GM19043 (cell line): ENCODE measurements at regions not wholly inside any gene's neighbourhood (a gene's known extent, or its start where the extent isn't known, plus 50 kb on each side); places are given as distances from the start of the nearest gene placed in this dataset.

Experiments used
- ATAC-seq: cut with Tn5 transposase; IDR thresholded peaks from one replicate; pipeline ENCODE4 v1.9.1; 2021; ENCODE audit warnings: low read depth; ENCODE audit not compliant: unreplicated experiment

DNA sequence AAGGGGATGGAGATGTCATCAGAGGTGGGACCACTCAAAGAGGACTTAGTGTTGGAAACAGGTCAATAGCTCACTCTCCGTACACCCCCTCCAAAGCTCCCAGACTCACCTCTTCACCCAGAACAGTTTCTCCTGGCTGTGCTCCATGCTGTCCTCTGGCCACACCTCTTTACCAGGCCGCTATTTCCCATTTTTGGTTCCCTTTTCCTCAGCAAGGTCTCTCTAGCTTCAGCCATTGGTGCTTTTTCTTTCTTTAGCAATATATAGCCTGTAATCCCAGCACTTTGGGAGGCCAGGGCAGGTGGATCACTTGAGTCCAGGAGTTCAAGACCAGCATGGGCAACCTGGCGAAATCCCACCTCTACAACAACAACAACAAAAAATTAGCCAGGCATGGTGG is 123.6 kb upstream of the SMAD3 start:
- ATAC-seq = no peak

DNA sequence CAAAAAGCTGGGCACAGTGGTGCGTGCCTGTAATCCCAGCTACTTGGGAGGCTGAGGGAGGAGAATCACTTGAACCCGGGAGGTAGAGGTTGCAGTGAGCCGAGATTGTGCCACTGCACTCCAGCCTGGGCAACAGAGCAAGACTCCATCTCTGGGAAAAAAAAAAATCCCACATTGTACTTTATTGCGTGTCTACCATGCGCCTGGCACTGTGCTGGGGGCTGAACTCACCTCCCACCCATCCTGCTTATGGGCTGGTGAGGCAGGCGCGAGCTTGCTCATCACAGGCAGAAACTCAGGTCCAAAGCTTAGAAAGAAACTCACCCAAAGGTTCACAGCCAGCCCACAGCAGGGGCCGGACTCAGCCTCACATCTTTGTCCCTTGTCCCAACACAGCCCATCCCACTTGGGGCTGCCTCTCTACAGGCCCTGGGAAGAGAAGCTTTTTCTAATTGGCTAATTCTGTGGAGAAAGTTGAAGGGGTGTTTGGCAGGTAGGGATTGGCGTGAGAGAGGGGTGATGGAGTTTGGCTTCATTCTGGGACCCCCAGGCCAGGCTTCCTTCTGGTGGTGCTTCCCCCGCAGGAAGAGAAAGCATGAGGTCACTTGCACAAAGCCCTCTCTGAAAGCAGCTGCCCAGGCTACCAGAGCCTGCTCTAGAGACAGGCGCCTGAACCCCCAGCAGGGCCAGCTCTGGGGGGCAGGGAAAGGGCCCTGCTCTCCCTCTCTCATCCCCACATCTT is 122.6 kb upstream of the SMAD3 start:
- ATAC-seq = no peak

DNA sequence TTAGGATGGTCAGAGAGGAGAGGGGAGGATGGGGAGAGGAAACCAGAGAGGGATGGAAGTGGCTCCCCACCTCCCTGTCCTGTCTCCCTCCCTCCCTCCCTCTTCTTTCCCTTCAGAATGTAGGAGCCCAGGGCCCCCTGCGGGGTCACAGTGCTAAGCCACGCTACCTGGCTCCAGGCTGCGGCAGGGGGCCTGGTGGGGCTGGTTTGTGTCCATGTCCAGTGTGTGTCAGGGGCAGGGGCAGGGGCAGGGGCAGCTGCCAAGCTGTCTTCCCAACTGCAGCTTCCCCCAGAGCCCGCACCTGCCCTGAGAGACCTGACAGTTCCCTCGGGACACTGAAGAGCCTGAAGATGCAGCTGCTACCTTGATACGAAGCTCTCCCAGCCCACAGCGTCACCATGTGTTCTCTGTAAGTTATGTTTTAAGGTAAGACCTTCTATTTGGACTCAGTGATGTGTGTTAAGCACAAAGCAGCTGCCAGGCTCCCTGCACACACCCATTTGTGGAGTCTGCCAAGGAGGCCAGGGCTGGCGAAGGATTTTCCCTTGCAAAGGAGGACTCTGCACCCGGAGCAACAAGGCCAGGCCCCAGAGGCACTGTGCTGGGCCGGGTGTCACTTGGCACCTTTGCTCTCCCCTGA is 121.8 kb upstream of the SMAD3 start:
- ATAC-seq = no peak

DNA sequence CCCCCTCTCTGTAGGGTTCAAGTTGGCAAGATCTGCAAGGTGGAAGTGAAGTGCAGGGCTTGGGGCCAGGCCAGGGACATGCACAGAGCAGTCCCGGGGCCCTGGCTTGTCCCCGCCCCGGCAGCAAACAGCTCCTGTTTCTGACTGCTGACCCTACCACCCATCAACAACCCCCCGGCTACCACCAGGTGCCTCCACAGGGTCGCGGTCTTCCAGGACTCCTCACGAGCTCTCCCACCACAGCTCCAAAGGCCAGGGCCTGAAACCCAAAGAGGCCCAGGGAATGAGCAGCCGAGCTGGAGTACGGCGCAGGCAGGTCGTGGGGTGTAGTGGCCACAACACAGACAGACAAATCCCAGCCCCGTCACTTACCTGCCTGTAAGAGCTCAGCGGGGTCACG is 121.3 kb upstream of the SMAD3 start:
- no peak for ATAC-seq

DNA sequence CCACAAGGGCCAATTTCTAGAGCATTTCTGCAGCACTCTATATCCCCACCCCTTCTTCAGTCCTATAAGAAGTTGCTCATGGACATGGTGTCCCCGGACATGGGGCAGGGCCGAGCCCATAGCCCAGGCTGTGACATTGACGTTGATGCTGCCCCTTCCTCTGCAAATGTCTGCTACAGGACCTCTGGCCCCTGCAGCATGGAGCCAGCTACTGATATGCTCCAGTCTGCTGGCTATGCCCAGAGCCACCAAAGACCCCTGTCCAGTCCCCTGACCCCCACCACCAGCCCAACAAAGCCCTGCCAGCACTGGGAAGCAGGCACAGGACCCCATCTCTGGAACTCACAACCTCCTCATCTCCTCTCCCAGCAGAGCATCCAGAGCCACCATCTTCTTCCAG is 120.1 kb upstream of the SMAD3 start:
- no peak for ATAC-seq

DNA sequence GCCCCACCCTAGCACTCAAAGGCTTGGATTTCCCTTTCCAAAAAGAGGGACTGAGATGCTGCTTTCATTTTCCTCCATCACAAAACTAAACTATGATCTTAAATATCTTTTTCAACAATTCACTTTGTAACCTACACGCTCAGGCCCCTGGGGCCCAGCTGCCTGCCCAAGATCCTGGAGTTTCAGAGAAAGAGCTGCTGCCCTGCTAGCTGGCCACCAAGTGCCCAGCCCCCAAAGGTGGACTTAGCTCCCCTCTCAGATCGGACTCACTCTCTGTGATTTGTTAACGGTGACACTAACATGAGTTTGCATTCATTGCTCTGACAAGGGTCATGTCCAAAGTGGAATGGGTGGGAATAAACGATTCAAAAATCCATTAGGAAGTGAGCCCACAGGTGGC is 119.6 kb upstream of the SMAD3 start:
- ATAC-seq = no peak

DNA sequence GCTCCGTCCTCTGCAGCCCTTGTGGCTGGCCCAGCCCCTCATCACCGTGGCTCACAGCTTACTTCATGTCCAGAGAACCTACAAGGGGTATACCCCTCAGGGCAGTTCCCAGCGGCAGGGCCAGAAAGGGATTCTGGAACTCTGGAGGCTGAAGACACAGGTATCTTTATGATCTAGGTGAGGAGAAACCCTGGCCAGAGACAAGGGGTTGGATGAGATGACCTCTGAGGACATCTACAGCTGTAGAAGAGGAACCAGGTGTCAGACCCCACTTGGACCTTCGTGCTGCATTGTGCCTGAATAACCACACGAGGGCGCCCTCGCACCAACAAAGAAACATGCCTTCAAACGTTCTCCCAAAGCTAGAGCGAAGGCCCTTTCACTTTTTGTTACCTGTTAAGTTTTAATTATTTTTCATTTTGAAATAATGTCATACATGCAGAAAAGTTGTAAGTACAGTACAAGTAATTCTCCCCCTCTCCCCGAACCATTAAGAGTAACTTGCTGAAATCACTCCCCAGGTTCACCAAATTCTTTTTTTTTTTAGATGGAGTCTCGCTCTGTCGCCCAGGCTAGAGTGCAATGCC is 118.7 kb upstream of the SMAD3 start:
- no peak for ATAC-seq

DNA sequence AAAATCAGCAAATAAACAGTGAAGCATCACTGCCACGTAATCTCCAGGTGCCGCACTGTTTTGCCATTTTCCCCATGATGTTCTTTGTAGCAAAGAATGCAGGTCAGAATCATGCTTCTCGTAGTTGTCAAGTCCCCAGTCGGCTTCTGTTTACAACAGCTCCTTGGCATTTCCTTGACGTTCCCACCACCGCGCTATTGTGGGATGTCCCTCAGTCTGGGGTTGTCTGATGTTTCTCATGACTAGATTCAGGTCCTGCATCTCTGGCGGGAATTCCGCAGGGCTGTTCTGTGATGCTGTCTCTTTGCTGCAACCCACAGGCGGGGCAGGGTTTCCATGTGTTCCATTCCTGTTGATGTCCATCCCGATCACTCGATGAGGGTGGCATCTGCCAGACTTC is 117.9 kb upstream of the SMAD3 start:
- ATAC-seq = no peak

DNA sequence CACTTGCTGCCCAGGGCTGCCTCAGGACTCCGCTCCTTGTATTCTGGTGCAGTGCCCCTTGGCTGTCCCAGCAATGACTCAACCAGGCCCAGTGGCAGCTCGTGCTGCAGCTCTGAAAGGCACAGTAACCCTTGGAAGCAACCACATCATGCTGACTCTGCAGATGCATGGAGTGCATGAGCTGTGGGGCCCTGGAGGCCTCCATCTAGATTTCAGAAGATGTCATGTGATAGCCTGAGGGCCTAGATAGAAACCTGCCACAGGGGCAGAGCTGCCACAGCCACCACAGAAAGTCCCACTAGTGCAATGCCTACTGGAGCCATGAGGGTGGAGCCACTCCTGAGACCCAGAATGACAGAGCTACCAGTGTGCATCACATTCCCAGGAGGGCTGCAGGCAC is 117.1 kb upstream of the SMAD3 start:
- ATAC-seq = no peak

DNA sequence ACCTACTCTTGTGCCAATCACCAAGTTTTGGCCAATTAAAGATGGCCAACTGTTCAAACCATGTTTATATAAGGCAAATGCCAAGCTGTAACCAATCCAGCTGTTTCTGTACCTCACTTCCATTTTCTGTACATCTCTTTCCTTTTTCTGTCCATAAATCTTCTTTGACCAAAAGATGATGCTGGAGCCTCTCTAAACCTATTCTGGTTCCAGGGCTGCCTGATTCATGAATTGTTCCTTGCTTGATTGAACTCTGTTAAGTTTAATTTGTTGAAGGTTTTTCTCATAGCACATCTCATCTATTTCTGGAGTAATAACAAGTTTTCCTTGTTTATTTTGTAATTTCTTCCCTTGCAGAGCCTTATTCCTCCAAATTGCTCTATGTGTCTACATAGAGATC is 115.3 kb upstream of the SMAD3 start:
- ATAC-seq = no peak

DNA sequence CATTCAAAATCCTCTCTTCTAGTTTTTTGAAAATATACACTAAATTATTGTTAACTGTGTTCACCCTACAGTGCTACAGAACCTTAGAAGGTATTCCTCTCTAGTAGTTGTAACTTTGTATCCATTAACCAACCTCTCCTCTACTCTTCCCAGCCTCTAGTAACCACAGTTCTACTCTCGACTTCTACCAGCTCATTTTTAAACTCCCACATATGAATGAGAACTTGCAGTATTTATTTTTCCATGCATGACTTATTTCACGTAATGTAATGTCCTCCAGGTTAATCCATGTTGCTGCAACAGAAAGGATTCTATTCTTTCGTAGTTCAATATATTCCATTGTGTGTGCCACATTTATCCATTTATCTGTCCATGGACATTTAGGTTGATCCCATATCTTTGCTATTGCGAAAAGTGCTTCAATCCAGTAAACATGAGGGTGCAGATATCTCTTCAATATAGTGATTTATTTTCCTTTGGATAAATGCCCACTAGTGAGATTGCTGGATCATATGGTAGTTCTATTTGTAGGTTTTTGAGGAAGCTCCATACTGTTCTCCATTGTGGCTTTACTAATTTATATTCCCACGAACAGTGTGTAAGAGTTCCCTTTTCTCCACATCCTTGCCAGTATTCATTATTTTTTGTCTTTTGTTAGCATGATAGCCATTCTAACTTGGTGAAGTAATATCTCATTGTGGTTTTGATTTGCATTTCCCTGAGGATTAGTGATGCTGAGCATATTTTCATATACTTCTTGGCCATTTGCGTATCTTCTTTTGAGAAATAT is 113.7 kb upstream of the SMAD3 start:
- ATAC-seq = no peak

DNA sequence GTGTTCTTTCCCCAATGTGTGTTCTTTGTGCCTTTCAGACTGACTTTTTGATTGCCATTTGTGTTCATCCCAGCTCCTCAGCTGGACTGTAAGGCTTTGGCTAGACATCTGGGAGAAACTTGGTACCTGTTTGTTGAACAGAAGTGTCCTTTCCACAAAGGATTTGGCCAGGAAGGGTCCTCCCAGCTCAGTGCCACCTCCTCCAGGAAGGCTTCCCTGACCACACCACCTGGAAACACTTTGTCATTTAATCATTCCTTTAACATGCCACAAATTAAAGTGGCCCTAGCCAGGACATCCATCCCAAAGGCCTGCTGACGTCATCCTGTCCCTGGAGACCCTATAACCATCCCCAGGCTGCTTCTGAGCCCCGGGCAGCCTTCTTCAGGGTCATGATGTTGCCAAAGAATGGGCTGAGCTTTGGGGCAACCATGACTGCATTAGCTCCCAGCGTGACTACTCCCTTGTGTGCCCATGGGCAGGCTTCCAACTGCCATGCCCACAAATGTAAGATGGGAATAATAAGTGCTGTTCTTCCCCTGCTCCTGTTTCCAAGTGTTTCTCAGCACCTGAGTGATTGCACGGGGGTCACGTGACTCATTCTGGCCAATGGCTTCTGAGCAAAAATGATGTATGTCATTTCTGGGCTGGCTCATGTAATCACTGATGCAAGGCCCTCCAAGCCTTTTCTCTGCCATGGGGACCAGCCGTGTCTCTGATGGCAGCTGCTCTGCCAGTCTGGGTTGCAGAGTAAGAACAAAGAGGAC is 112.5 kb upstream of the SMAD3 start:
- ATAC-seq = no peak

DNA sequence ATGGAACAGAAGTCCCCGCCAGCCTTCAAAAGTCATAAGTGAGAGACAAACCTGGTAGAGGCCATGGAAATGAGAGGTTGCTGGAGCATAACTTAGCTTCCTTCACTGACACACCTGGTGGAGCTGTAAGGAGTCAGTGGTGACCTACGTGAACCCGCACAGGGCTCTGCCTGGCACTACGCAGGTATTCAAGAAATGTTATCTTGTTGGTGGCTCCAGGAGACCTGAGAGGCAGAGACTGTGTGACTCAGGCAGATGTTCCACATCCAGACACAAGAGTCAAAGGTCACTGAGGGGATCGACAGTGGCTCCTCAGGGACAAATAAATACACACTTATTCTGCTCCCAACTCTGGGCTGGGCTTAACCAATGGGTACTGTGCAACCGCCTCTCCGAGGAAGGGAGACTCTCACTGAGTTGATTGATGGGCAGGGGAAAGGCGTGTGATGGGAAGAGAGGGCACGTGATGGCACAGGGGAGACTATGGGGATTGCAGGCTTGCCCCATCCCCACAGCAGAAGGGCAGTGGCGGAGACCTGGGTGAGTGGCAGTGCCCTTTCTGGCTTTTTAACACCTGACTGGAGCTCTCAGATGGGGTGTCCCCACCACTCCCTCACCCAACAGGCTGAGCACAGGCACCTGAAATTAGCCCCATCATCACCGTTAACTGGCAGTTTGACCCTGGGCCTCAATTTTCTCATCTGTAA is 111.7 kb upstream of the SMAD3 start:
- ATAC-seq = no peak

DNA sequence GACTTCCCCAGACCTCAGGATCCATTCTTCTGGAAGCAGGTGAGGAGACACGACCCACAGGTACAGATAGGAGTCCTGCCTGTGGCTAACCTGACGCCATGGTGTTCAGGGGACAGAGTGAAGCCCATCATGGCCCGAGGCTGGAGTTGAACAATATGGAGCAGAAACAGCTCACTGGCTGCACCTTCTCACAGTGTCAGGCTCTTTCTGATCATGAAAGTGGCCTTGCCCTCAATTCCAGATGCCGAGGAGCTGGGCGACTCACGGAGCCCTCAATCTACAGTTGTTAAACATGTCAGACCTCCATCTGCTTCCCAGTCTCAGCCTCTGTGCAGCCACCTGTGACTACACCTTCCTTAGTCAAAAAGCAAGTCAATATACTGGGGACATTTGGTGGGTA is 110.8 kb upstream of the SMAD3 start:
- no peak for ATAC-seq

DNA sequence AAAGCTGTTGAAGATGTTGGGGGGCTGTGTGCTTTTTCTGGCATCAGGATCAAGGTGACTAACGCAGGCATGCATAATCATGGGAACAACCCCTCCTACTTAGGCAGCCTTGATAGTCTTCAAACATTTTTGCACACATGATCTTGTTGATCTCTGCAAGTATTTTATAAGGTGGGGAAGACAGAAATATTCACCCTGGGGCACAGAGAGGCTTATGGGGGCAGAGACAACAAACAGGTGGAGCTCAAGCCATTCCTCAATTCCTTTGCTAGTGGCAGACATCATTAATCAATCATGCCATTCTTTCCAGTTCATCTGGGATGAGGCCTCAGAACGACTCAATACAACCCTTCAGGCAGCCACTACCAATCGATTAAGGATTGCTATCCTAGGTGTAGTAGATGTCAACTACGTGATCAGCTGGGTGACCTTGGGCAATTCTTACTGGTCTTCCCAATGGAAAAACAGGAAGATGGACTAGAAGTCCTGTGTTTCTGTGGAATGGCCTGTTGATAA is 110.3 kb upstream of the SMAD3 start:
- ATAC-seq = no peak

DNA sequence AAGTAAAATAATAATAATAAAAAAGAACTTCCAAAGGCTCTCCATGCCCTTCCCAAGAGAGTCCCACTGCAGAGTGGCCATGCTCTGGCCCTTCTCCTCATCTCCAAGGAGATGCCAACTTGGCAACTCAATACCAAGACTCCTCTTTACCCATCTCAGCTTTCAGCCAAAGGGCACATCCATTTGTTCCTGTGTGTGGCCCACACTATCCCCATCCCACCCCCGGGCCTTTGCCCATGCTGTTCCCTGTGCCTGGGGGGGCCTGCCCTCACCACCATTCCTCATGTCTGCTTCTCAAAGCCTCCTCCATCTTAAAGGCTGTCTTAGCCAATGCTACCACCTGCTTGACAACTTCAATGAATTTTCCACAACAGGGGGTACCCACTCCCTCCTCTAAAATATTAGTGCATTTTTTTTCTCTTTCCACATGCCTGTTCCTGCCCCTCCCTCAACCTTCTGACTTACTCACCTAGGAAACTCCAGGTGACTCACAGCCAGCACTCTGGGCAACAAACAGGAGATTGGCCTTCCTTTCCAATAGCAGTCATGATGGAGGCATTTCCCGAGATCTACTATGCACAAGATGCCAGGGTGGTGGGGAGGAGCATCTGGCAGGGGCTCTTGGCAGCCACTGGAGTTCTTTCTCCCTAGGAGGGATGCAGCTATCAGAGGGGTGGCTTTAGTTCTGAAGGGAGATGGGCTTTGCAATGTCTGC is 109.4 kb upstream of the SMAD3 start:
- no peak for ATAC-seq

DNA sequence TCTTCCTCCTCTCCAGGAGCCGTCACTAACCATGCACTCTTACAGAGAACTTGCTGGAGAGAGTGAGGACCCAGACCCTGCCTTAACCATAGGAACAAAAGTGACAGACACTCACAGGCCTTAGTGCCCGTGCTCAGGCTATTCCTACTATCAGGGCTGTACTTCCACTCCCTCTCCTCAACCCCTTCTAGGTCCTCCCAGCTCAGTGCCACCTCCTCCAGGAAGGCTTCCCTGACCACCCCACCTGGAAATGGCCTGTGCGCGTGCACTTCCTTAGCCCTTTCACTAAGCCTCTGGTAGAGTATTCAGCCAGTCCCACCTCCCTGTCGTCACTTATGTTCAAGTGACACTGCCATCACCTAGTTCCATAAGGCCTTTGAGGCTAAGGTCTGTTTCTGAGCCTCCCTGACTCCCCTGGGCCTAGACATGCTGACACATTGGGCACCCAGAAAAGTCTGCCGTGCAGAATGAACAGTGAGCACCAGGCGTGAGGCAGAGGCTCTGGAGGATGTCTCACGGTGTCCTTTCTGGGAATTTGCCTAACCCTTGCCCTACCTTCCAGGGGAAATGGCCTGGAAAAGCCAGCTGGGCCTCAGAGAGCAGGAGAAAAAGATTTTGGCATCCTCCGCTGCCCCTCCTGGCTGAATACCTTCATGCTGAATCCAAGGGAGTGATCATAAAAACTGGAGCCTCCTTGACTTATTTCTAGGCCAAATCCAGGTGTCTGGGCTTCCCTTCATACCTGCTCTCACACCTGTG is 108.6 kb upstream of the SMAD3 start:
- ATAC-seq = no peak

DNA sequence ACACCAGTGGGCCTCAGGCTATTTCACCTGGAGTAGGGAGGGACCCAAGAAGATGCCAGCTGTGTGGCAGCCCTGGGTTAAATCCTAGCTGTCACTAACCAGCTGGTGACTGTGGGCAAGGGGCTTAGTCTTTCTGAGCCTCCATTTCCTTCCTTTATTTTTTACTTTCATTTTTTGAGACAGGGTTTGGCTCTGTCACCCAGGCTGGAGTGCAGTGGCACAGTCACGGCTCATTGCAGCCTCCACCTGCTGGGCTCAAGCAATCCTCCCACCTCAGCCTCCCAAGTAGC is 108.0 kb upstream of the SMAD3 start:
- ATAC-seq = no peak

DNA sequence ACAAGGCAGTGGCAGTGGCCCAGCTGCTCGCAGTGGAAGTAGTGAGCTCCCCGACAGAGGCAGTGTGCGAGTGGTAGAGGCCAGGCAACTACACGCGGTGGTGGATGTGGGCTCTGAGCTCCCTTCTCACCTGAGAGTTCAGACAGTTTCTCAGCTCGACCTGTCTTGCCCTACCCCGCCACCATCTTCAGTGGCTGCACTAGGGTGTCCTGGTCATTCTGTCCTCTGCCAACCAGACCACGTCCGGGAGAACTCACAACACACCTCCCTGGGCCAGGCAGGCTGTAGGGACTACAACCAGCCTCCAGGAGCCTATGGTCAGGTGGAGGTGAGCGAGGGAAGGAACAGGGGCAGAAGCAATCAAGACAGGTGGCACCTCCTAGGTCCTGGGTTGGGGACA is 106.3 kb upstream of the SMAD3 start:
- ATAC-seq = no peak
